ENCODE measurements at regions not wholly inside any gene's neighbourhood (a gene's known extent, or its start where the extent isn't known, plus 50 kb on each side); places are given as distances from the start of the nearest gene placed in this dataset.

GRCh38 chr12:87344699-87345098 lies 684.5 kb downstream of the C12orf50 start:
- Histone ChIP-seq H3F3A (ENCODE audit: insufficient read depth, low read length) (no peaks in the 10 kb centered on the region), H3K27me3 (ENCODE audit: insufficient read depth, low read length) (no peaks in the 10 kb centered on the region), H3K4me3 (ENCODE audit: low read depth, low read length, poor library complexity, severe bottlenecking) (no peak overlapping the region), H3K4me1 (ENCODE audit: insufficient read depth, low read length, severe bottlenecking) (no peaks in the 10 kb centered on the region), H3K79me2 (ENCODE audit: insufficient read depth, low read length) (no peaks in the 10 kb centered on the region), H3K9me3 (ENCODE audit: low read length) (no peaks in the 10 kb centered on the region), H3K27ac (ENCODE audit: low read depth, low read length, poor library complexity, severe bottlenecking) (no peak overlapping the region), H3K36me3 (ENCODE audit: insufficient read depth, low read length) (no peaks in the 10 kb centered on the region), H3K9me2 (ENCODE audit: low read depth, low read length) (no peaks in the 10 kb centered on the region), H2AFZ (ENCODE audit: low read length) (no peak overlapping the region), H3K9ac (ENCODE audit: low read length) (no peak overlapping the region), H3K4me2 (ENCODE audit: low read length) (no peak overlapping the region), H4K20me1 (ENCODE audit: insufficient read depth, low read length) (no peaks in the 10 kb centered on the region)
- no peak for TF ChIP-seq EZH2 (IDR thresholded peaks at IDR 0.05; ENCODE audit: borderline replicate concordance, low read length)
- TF ChIP-seq CTCF (IDR thresholded peaks at IDR 0.05; ENCODE audit: low read length), result peak; percentile 10; the same call in 1 of the 2 replicates

- TF ChIP-seq EZH2 (IDR thresholded peaks at IDR 0.05; ENCODE audit: borderline replicate concordance, low read length) (no peak), CTCF (IDR thresholded peaks at IDR 0.05; ENCODE audit: low read length) (no peak)
- H3K4me1 ChIP-seq (ENCODE audit: insufficient read depth, low read length, severe bottlenecking), result no peaks in the 10 kb centered on the region
- H4K20me1 ChIP-seq (ENCODE audit: insufficient read depth, low read length), result no peaks in the 10 kb centered on the region
- H3K27ac ChIP-seq (ENCODE audit: low read depth, low read length, poor library complexity, severe bottlenecking), result no peak overlapping the region
- no peaks in the 10 kb centered on the region for H3F3A ChIP-seq (ENCODE audit: insufficient read depth, low read length)
- H3K79me2 ChIP-seq (ENCODE audit: insufficient read depth, low read length), result no peaks in the 10 kb centered on the region
- no peaks in the 10 kb centered on the region for H3K36me3 ChIP-seq (ENCODE audit: insufficient read depth, low read length)
- H3K4me3 ChIP-seq (ENCODE audit: low read depth, low read length, poor library complexity, severe bottlenecking), result no peak overlapping the region
- no peaks in the 10 kb centered on the region for H3K9me2 ChIP-seq (ENCODE audit: low read depth, low read length)
- H3K27me3 ChIP-seq (ENCODE audit: insufficient read depth, low read length), result no peaks in the 10 kb centered on the region
- H2AFZ ChIP-seq (ENCODE audit: low read length), result no peak overlapping the region
- no peak overlapping the region for H3K9ac ChIP-seq (ENCODE audit: low read length)
- H3K9me3 ChIP-seq (ENCODE audit: low read length), result no peaks in the 10 kb centered on the region
- H3K4me2 ChIP-seq (ENCODE audit: low read length), result no peak overlapping the region
Observed at GRCh38 chr12:87338681-87339080, 690.5 kb downstream of the C12orf50 start.

GRCh38 chr12:87336814-87337336 lies 692.3 kb downstream of the C12orf50 start:
- no peaks in the 10 kb centered on the region for H3K9me3 ChIP-seq (ENCODE audit: low read length)
- no peaks in the 10 kb centered on the region for H3K9me2 ChIP-seq (ENCODE audit: low read depth, low read length)
- H3K27ac ChIP-seq (ENCODE audit: low read depth, low read length, poor library complexity, severe bottlenecking), result no peak overlapping the region
- no peaks in the 10 kb centered on the region for H3K4me1 ChIP-seq (ENCODE audit: insufficient read depth, low read length, severe bottlenecking)
- no peaks in the 10 kb centered on the region for H4K20me1 ChIP-seq (ENCODE audit: insufficient read depth, low read length)
- no peaks in the 10 kb centered on the region for H3K36me3 ChIP-seq (ENCODE audit: insufficient read depth, low read length)
- no peaks in the 10 kb centered on the region for H3K27me3 ChIP-seq (ENCODE audit: insufficient read depth, low read length)
- H3K4me3 ChIP-seq (ENCODE audit: low read depth, low read length, poor library complexity, severe bottlenecking), result no peak overlapping the region
- no peak for TF ChIP-seq CTCF (IDR thresholded peaks at IDR 0.05; ENCODE audit: low read length)
- no peak for TF ChIP-seq EZH2 (IDR thresholded peaks at IDR 0.05; ENCODE audit: borderline replicate concordance, low read length)
- no peak overlapping the region for H3K4me2 ChIP-seq (ENCODE audit: low read length)
- no peaks in the 10 kb centered on the region for H3K79me2 ChIP-seq (ENCODE audit: insufficient read depth, low read length)
- no peak overlapping the region for H3K9ac ChIP-seq (ENCODE audit: low read length)
- no peak overlapping the region for H2AFZ ChIP-seq (ENCODE audit: low read length)
- H3F3A ChIP-seq (ENCODE audit: insufficient read depth, low read length), result no peaks in the 10 kb centered on the region

Measured in OCI-LY1 (cell line).